HepG2 (cell line): ENCODE measurements at regions not wholly inside any gene's neighbourhood (a gene's known extent, or its start where the extent isn't known, plus 50 kb on each side); places are given as distances from the start of the nearest gene placed in this dataset.

Experiments used
- ATAC-seq: fragments of 200-7000 bp; cut with Tn5 transposase; 3 replicates; pipeline ENCODE4 v1.9.1; 2020; ENCODE audit warnings: mild to moderate bottlenecking, moderate library complexity
- BruUV-seq: library from RNA; stranded (reverse); fragments of 400-500 nt; replicated peaks from 2 replicates; lab custom pipeline; 2021; lab: Mats Ljungman, UMichigan
- CTCF ChIA-PET: fragments of 300-600 bp; formaldehyde crosslinking; extraction: SDS; loops from one replicate; lab custom pipeline; 2021; ENCODE audit warnings: low total read pairs, inconsistent platforms, low intra/inter-chr PET ratio; lab: Yijun Ruan, JAX
- POLR2A ChIA-PET: fragments of 350-600 bp; sonication (Branson Sonifier 250); formaldehyde crosslinking; loops from one replicate; lab custom pipeline; 2020; ENCODE audit warnings: antibody characterized with exemption, inconsistent platforms; lab: Yijun Ruan, JAX
- DNase-seq: peaks from one replicate; pipeline ENCODE4 v3.0.0-alpha.2; 2015; ENCODE audit warnings: low spot score
- FAIRE-seq: peaks from 3 replicates; lab custom pipeline; 2011; peaks lifted over from hg19 to GRCh38; lab: Jason Lieb, UNC
- H2AFZ ChIP-seq: one replicate; pipeline ENCODE4 v1.6.1; 2011; ENCODE audit warnings: low read length, inconsistent platforms
- H3K27ac ChIP-seq: fragments of 300-600 bp; 3 replicates; pipeline ENCODE4 v1.8.0; 2011; ENCODE audit warnings: mixed run types, mild to moderate bottlenecking, mixed read lengths, low read length, inconsistent platforms; ENCODE audit not compliant: insufficient read depth; ENCODE audit errors: extremely low read length
- H3K27me3 ChIP-seq, 2 experiments: fragments of 200-600 bp in 1 of 2; 2 replicates in 1 of 2; 3 replicates in 1 of 2; pipeline versions ENCODE4 v1.6.0 to v1.8.0; 2011; ENCODE audit warnings: low read length in 2 of 2, mild to moderate bottlenecking in 2 of 2, moderate library complexity in 2 of 2, inconsistent platforms in 1 of 2; ENCODE audit not compliant: insufficient read depth in 2 of 2, control insufficient read depth in 1 of 2
- H3K36me3 ChIP-seq, 2 experiments: fragments of 200-600 bp in 1 of 2; replicated peaks in 1 of 2; 2 replicates in 1 of 2; 3 replicates in 1 of 2; pipeline versions ENCODE4 v1.5.1 to v1.8.0; 2011; ENCODE audit warnings: low read length in 2 of 2, inconsistent platforms in 1 of 2; ENCODE audit not compliant: insufficient read depth in 2 of 2, control insufficient read depth in 1 of 2
- H3K4me1 ChIP-seq: 2 replicates; pipeline ENCODE4 v1.5.1; 2012; ENCODE audit warnings: low read length, inconsistent platforms; ENCODE audit not compliant: insufficient read depth
- H3K4me2 ChIP-seq: 2 replicates; pipeline ENCODE4 v1.6.0; 2011; ENCODE audit warnings: low read depth, low read length, inconsistent platforms
- H3K4me3 ChIP-seq, 3 experiments: fragments of 200-600 bp in 1 of 3; sonication (generic), shearing (Covaris generic) in 1 of 3; replicated peaks in 1 of 3; 2 replicates each; pipeline ENCODE4 v1.5.1; 2011 to 2016; ENCODE audit warnings: low read length in 3 of 3, inconsistent platforms in 2 of 3, low read depth in 2 of 3, mild to moderate bottlenecking in 2 of 3, control low read depth in 1 of 3, mixed read lengths in 1 of 3; ENCODE audit not compliant: insufficient read depth in 1 of 3
- H3K79me2 ChIP-seq: one replicate; pipeline ENCODE4 v1.6.1; 2011; ENCODE audit warnings: low read length, inconsistent platforms; ENCODE audit not compliant: insufficient read depth
- H3K9ac ChIP-seq: 2 replicates; pipeline ENCODE4 v1.6.0; 2011; ENCODE audit warnings: mild to moderate bottlenecking, low read depth, low read length, inconsistent platforms; ENCODE audit not compliant: insufficient read depth
- H3K9me3 ChIP-seq: 2 replicates; pipeline ENCODE4 v1.5.1; 2012; ENCODE audit warnings: mild to moderate bottlenecking, low read length
- H4K20me1 ChIP-seq: 2 replicates; pipeline ENCODE4 v1.6.0; 2011; ENCODE audit warnings: inconsistent platforms, mild to moderate bottlenecking, low read length, moderate library complexity; ENCODE audit not compliant: insufficient read depth
- ARID4A ChIP-seq: sonication (generic); formaldehyde crosslinking; IDR thresholded peaks from 2 replicates; pipeline ENCODE4 v1.5.0; 2020; ENCODE audit warnings: mild to moderate bottlenecking, missing genetic modification reagents, borderline replicate concordance
- BRD4 ChIP-seq: sonication (generic); formaldehyde crosslinking; IDR thresholded peaks from 2 replicates; pipeline ENCODE4 v1.4.0; 2020; ENCODE audit warnings: missing genetic modification reagents
- CHD2 ChIP-seq: IDR thresholded peaks from 2 replicates; pipeline ENCODE4 v1.6.1; 2011; ENCODE audit warnings: low read depth, low read length, improper control_type of control experiment
- KDM4B ChIP-seq: sonication (generic); formaldehyde crosslinking; IDR thresholded peaks from 2 replicates; pipeline ENCODE4 v1.4.0; 2020; ENCODE audit warnings: missing genetic modification reagents
- NFE2 ChIP-seq: sonication (generic); formaldehyde crosslinking; IDR thresholded peaks from 2 replicates; pipeline ENCODE4 v1.4.0; 2020; ENCODE audit warnings: missing genetic modification reagents
- RAD21 ChIP-seq: fragments of 450-650 bp; formaldehyde crosslinking; IDR thresholded peaks from 2 replicates; pipeline ENCODE4 v1.5.0; 2020; ENCODE audit warnings: mild to moderate bottlenecking
- TCF12 ChIP-seq, 2 experiments: fragments of 450-650 bp in 1 of 2; sonication (generic) in 1 of 2; formaldehyde crosslinking in 1 of 2; IDR thresholded peaks; 2 replicates each; pipeline versions ENCODE4 v1.6.1 to v1.8.0; 2017 to 2022; ENCODE audit warnings: antibody characterized with exemption in 1 of 2, mild to moderate bottlenecking in 1 of 2, missing genetic modification reagents in 1 of 2, moderate library complexity in 1 of 2
- ZFP36L1 ChIP-seq: sonication (generic); formaldehyde crosslinking; IDR thresholded peaks from 2 replicates; pipeline ENCODE4 v1.8.0; 2022; ENCODE audit warnings: mild to moderate bottlenecking, missing genetic modification reagents, moderate library complexity
- ZFP91 ChIP-seq: sonication (generic); formaldehyde crosslinking; IDR thresholded peaks from 2 replicates; pipeline ENCODE4 v1.9.0; 2022; ENCODE audit warnings: missing genetic modification reagents, mild to moderate bottlenecking, borderline replicate concordance
- ZNF207 ChIP-seq: fragments of 450-650 bp; IDR thresholded peaks from 2 replicates; pipeline ENCODE4 v1.6.1; 2016; ENCODE audit warnings: antibody characterized with exemption, borderline replicate concordance
- ZNF609 ChIP-seq: sonication (generic); formaldehyde crosslinking; IDR thresholded peaks from 2 replicates; pipeline ENCODE4 v1.4.0; 2020; ENCODE audit warnings: mild to moderate bottlenecking, missing genetic modification reagents, borderline replicate concordance
- in situ Hi-C: cut with HindIII; loops from 2 replicates; pipeline ENCODE4 v1.10.0; 2017; ENCODE audit warnings: low pct_unique_long_range_greater_than_20kb; ENCODE audit not compliant: extremely low pct_ligation_motif_present
- intact Hi-C: fragments of 100-400 bp; cut with micrococcal nuclease; formaldehyde crosslinking; loops from one replicate; pipeline ENCODE4 v1.10.0; 2022; ENCODE audit not compliant: unreplicated experiment

GRCh38 chr4:137307806-137308205, 224.5 kb downstream of the PCDH18 start:
- no peak for ATAC-seq
- DNase-seq, result no peak
- BruUV-seq, result no TSS peak
- H3K4me1 ChIP-seq, result no peaks in the 10 kb centered on the region
- H3K36me3 ChIP-seq, result no peaks in the 10 kb centered on the region
- H2AFZ ChIP-seq, result no peak overlapping the region
- H3K27ac ChIP-seq, result no peak overlapping the region
- H3K4me3 ChIP-seq, result no peak overlapping the region
- ChIA-PET POLR2A (no interaction called here), CTCF (no interaction called here)
- no peaks in the 10 kb centered on the region for H3K79me2 ChIP-seq
- no peaks in the 10 kb centered on the region for H3K9me3 ChIP-seq
- intact Hi-C loops (no loop called here), in situ Hi-C loops (no loop called here)
- H3K27me3 ChIP-seq, result no peaks in the 10 kb centered on the region
- no peak overlapping the region for H3K4me2 ChIP-seq
- H3K9ac ChIP-seq, result no peak overlapping the region
- no peaks in the 10 kb centered on the region for H4K20me1 ChIP-seq
- no peak for TF ChIP-seq ZNF609 (CRISPR knock-in tag)
- no peak for TF ChIP-seq NFE2
- TF ChIP-seq ZNF207, result no peak
- no peak for TF ChIP-seq ARID4A
- no peak for TF ChIP-seq ZFP36L1 (CRISPR knock-in tag)
- no peak for TF ChIP-seq KDM4B (CRISPR knock-in tag)
- TF ChIP-seq BRD4 (CRISPR knock-in tag), result no peak
- no peak for TF ChIP-seq RAD21 (CRISPR knock-in tag)
- TF ChIP-seq CHD2, result no peak
- TF ChIP-seq ZFP91 (CRISPR knock-in tag), result no peak
- TF ChIP-seq TCF12 (IDR thresholded peaks at IDR 0.05), result no peak
- no peak for TF ChIP-seq TCF12 (CRISPR knock-in tag; IDR thresholded peaks at IDR 0.05)
- FAIRE-seq, result no peak
